Skeletal muscle satellite cell (primary cell): ENCODE measurements at regions not wholly inside any gene's neighbourhood (a gene's known extent, or its start where the extent isn't known, plus 50 kb on each side); places are given as distances from the start of the nearest gene placed in this dataset.
"Not testable (repeated sequence)": the region's sequence is repeated elsewhere in the genome, so short reads cannot be mapped to it uniquely, and the experiment has no call there.

Experiments used
- H3K27me3 ChIP-seq: 2 replicates; pipeline ENCODE4 v1.7.0; 2013; ENCODE audit warnings: low read length; ENCODE audit not compliant: control insufficient read depth, insufficient read depth
- H3K36me3 ChIP-seq: 2 replicates; pipeline ENCODE4 v1.7.0; 2013; ENCODE audit warnings: mild to moderate bottlenecking, control low read depth, low read length; ENCODE audit not compliant: insufficient read depth
- H3K4me1 ChIP-seq: 2 replicates; pipeline ENCODE4 v1.7.0; 2013; ENCODE audit warnings: low read length; ENCODE audit not compliant: control insufficient read depth, insufficient read depth
- H3K4me2 ChIP-seq: 2 replicates; pipeline ENCODE4 v1.7.0; 2013; ENCODE audit warnings: mild to moderate bottlenecking, low read length
- H3K4me3 ChIP-seq: 2 replicates; pipeline ENCODE4 v1.7.0; 2013; ENCODE audit warnings: low read length
- H3K9ac ChIP-seq: 2 replicates; pipeline ENCODE4 v1.7.0; 2013; ENCODE audit warnings: mild to moderate bottlenecking, low read depth, low read length, moderate library complexity
- H3K9me3 ChIP-seq: replicated peaks from 2 replicates; pipeline ENCODE4 v1.7.0; 2013; ENCODE audit warnings: mild to moderate bottlenecking, control low read depth, low read length

- Histone ChIP-seq H3K36me3 (no peaks in the 10 kb centered on the region), H3K4me2 (no peak overlapping the region), H3K9me3 (no peaks in the 10 kb centered on the region), H3K4me1 (no peaks in the 10 kb centered on the region), H3K4me3 (no peak overlapping the region), H3K9ac (no peak overlapping the region), H3K27me3 (no peaks in the 10 kb centered on the region)
These were observed 72.3 kb upstream of the RNF32 start for GRCh38 chr7:156568258-156568657.

GRCh38 chr7:156566812-156567549, 73.6 kb upstream of the RNF32 start:
- Histone ChIP-seq H3K9ac (no peak overlapping the region), H3K9me3 (no peaks in the 10 kb centered on the region), H3K4me3 (no peak overlapping the region), H3K4me1 (no peaks in the 10 kb centered on the region), H3K36me3 (no peaks in the 10 kb centered on the region), H3K4me2 (no peak overlapping the region), H3K27me3 (no peaks in the 10 kb centered on the region)

- not testable (repeated sequence) for H3K9me3 ChIP-seq, H3K9ac ChIP-seq, H3K4me1 ChIP-seq, H3K36me3 ChIP-seq, H3K4me2 ChIP-seq, H3K27me3 ChIP-seq, H3K4me3 ChIP-seq
These were observed 75.6 kb upstream of the RNF32 start for GRCh38 chr7:156565002-156565401.

- Histone ChIP-seq H3K27me3 (no peaks in the 10 kb centered on the region), H3K4me3 (no peak overlapping the region), H3K36me3 (no peaks in the 10 kb centered on the region), H3K4me2 (no peak overlapping the region), H3K9me3 (no peaks in the 10 kb centered on the region), H3K9ac (no peak overlapping the region), H3K4me1 (no peaks in the 10 kb centered on the region)
These were observed 79.9 kb upstream of the RNF32 start for GRCh38 chr7:156560696-156561095.

GRCh38 chr7:156560075-156560474, 80.5 kb upstream of the RNF32 start:
- no peaks in the 10 kb centered on the region for H3K27me3 ChIP-seq
- H3K9me3 ChIP-seq, result no peaks in the 10 kb centered on the region
- H3K9ac ChIP-seq, result no peak overlapping the region
- no peaks in the 10 kb centered on the region for H3K36me3 ChIP-seq
- no peak overlapping the region for H3K4me2 ChIP-seq
- no peak overlapping the region for H3K4me3 ChIP-seq
- H3K4me1 ChIP-seq, result no peaks in the 10 kb centered on the region

GRCh38 chr7:156559001-156559400, 81.6 kb upstream of the RNF32 start:
- Histone ChIP-seq H3K36me3 (no peaks in the 10 kb centered on the region), H3K9me3 (no peaks in the 10 kb centered on the region), H3K9ac (no peak overlapping the region), H3K27me3 (no peaks in the 10 kb centered on the region), H3K4me3 (no peak overlapping the region), H3K4me2 (no peak overlapping the region), H3K4me1 (no peaks in the 10 kb centered on the region)

GRCh38 chr7:156558198-156558597, 82.4 kb upstream of the RNF32 start:
- no peak overlapping the region for H3K4me3 ChIP-seq
- H3K27me3 ChIP-seq, result no peaks in the 10 kb centered on the region
- H3K9me3 ChIP-seq, result no peaks in the 10 kb centered on the region
- no peak overlapping the region for H3K9ac ChIP-seq
- no peak overlapping the region for H3K4me2 ChIP-seq
- no peaks in the 10 kb centered on the region for H3K4me1 ChIP-seq
- H3K36me3 ChIP-seq, result no peaks in the 10 kb centered on the region

GRCh38 chr7:156556083-156556482, 84.5 kb upstream of the RNF32 start:
- Histone ChIP-seq H3K36me3 (no peaks in the 10 kb centered on the region), H3K4me2 (no peak overlapping the region), H3K4me1 (no peaks in the 10 kb centered on the region), H3K4me3 (no peak overlapping the region), H3K9ac (no peak overlapping the region), H3K27me3 (no peaks in the 10 kb centered on the region), H3K9me3 (no peaks in the 10 kb centered on the region)

- Histone ChIP-seq H3K4me2 (no peak overlapping the region), H3K9ac (no peak overlapping the region), H3K27me3 (no peaks in the 10 kb centered on the region), H3K4me1 (no peaks in the 10 kb centered on the region), H3K4me3 (no peak overlapping the region), H3K36me3 (no peaks in the 10 kb centered on the region), H3K9me3 (no peaks in the 10 kb centered on the region)
These were observed 86.1 kb upstream of the RNF32 start for GRCh38 chr7:156554488-156554887.

- no peak overlapping the region for H3K4me2 ChIP-seq
- no peaks in the 10 kb centered on the region for H3K27me3 ChIP-seq
- no peaks in the 10 kb centered on the region for H3K9me3 ChIP-seq
- H3K36me3 ChIP-seq, result no peaks in the 10 kb centered on the region
- no peaks in the 10 kb centered on the region for H3K4me1 ChIP-seq
- H3K4me3 ChIP-seq, result no peak overlapping the region
- H3K9ac ChIP-seq, result no peak overlapping the region
These were observed 90.9 kb upstream of the RNF32 start for GRCh38 chr7:156549636-156550035.

- no peaks in the 10 kb centered on the region for H3K27me3 ChIP-seq
- no peak overlapping the region for H3K4me2 ChIP-seq
- no peaks in the 10 kb centered on the region for H3K4me1 ChIP-seq
- no peak overlapping the region for H3K9ac ChIP-seq
- no peaks in the 10 kb centered on the region for H3K36me3 ChIP-seq
- no peak overlapping the region for H3K4me3 ChIP-seq
- H3K9me3 ChIP-seq, result no peaks in the 10 kb centered on the region
These were observed 92.6 kb upstream of the RNF32 start for GRCh38 chr7:156547884-156548561.

- Histone ChIP-seq H3K4me3 (no peak overlapping the region), H3K27me3 (no peaks in the 10 kb centered on the region), H3K9me3 (no peaks in the 10 kb centered on the region), H3K9ac (no peak overlapping the region), H3K36me3 (no peaks in the 10 kb centered on the region), H3K4me2 (no peak overlapping the region), H3K4me1 (no peaks in the 10 kb centered on the region)
These were observed 94.6 kb upstream of the RNF32 start for GRCh38 chr7:156545979-156546378.
